ENCODE measurements at regions not wholly inside any gene's neighbourhood (a gene's known extent, or its start where the extent isn't known, plus 50 kb on each side); places are given as distances from the start of the nearest gene placed in this dataset.
A peak's percentile ranks its signal among the peaks of the same experiment; 100 is the strongest.
"Not testable (repeated sequence)": the region's sequence is repeated elsewhere in the genome, so short reads cannot be mapped to it uniquely, and the experiment has no call there.

DNA sequence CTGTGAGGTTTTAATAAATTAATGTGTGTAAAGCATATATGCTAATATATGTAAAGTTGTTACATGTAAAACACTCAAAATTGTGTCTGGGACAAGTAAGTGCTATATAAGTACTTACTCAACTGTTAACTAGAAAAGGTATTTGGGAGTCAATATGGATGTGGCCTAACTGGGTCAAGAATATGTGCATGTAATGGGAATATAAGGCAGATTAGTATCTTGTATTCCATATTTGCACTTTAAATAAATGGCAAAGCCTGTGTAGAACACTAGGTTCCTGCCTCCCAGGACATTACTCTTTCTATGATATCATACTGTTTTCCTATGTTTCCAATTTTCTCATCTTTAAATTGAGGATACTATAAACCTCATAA is 270.6 kb downstream of the FBXO8 start:
- no peak for DNase-seq (ENCODE audit: low read depth in 4 of 4, low spot score in 3 of 4)

DNA sequence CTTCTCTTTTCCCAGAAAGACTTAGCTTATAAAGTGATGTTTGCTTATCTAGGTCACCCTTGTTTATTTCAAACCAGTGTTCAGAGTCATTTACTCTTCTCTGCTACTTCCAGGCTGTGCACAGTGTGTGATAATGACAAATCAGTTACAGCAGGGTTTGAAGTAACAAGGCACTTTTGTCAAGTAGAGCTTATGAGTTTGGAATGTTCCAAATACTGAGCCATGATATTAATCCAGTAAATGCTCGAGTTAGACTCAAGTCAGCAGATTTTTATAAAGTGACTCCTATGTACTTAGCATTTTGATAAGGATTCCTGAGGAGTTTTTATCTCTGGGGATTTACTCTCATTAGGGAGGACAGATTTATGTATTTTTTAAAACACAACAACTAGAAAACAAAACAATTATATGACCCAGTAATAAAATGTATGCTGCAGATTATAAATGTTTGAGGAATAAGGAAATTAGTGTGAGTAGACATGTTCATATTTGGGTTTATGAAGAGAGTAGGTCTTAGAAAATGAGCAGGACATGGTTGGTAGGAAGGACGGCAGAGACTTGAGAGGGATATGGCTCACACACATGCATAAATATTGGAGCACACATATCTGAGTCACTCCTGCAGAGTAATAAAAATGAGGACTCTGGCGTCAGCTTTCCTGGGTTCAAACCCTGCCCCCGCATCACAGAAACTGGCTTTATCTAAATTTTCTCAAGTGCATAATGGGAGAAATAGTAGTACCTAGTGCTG is 271.2 kb downstream of the FBXO8 start:
- DNase-seq (ENCODE audit: low read depth in 4 of 4, low spot score in 3 of 4), result no peak

DNA sequence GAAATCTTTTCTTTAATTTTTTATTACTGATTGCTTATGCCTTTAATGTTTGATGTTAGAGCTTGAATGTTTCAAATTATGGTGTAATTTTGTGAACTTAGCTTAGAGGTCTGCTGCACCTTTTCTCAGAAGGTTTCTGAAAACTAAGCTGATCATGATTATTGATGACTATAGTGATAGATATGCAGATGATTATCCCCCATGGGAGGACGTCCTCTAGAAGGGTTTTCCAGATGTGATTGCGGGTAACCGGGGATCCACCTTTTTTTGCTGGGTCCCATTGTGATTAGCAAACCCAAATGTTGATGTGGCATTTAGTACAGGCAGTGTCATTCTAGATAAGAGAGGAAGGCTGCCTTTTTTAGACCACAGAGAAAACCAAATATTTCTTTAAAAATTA is 272.9 kb downstream of the FBXO8 start:
- no peak for DNase-seq (ENCODE audit: low read depth in 4 of 4, low spot score in 3 of 4)

DNA sequence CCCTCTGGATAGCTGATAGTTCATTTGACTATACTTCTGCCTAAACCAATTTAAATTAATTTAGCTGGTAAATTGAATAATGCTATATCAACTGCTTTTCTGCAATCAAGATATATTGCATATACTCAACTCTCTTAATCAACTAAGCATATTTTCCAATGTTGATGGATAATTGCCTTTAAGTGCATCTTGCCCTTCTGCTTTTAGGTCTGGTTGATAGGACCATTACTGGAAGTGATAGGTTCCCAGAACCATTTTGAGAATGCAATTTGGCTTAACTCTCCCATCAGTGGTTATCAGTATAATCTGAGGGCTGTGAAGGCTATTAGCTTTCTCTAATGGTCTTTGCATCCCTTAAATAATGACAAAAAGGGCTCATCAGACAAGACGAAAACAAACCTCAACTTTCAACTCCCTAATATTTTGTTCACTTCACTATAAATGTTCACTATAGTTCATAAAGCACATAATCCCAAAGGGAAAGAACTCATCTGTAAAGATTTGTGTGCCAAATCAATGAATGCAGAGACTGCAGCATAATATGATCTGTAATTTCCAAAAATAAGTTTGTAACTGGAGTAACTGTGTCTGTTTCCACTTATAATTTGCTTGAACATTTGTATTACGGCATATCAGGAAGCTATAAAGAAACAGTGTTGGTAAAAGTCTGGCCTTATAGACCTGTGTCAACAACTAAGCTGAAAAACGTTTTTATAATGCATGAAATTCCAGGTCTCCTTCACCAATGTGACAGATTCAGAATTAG is 273.6 kb downstream of the FBXO8 start:
- DNase-seq (ENCODE audit: low read depth in 4 of 4, low spot score in 3 of 4), result no peak

DNA sequence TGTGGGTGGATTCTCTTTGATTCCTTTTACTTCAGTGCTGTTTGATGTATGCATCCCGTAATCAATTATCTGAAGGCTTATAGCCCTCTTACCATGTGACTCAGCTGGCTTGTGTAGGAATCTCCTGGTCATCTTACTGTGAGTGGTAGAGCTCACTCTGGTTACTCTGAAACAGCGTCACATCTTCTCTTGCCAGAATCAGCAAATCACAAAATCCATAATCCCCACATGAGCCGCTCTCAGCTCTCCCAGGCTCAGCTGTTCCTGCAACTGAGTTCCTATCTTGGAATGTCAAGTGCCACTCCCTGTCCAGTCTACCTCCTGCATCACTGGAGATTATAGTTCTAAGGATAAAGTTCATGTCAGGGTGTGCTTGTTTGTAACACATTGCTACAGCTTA is 278.0 kb downstream of the FBXO8 start:
- no peak for DNase-seq (ENCODE audit: low read depth in 4 of 4, low spot score in 3 of 4)

DNA sequence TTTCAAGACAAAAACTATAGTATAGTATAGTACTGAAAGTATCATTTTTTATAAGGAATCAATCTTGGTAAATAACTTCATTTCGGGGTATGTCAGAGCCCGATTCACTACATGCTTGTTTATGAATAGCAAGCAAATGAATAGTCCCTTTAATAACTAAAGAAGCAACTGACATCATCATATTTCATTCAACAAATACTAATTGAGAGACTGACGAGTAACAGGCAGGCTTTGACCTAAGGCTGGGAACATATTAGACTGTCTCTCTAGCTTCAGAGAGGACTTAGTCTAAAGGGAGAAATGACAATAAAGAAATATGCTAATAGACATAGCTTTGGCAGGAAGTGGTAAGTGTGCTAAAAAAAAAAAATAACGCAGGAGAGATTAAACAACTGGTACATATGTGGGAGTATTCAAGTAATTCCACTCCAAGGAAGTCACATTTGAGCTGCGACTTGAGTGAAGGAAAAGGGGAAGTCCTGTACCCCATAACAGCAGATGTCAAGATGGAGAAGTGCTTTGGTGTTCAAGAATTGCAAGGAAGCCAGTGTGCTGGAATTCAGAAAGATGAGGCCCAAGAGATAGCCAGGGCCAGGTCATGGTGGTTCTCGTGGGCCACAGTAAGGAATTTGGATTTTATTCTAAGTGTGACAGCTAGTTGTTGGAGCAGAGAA is 284.9 kb downstream of the FBXO8 start:
- no peak for DNase-seq (ENCODE audit: low read depth in 4 of 4, low spot score in 3 of 4)

DNA sequence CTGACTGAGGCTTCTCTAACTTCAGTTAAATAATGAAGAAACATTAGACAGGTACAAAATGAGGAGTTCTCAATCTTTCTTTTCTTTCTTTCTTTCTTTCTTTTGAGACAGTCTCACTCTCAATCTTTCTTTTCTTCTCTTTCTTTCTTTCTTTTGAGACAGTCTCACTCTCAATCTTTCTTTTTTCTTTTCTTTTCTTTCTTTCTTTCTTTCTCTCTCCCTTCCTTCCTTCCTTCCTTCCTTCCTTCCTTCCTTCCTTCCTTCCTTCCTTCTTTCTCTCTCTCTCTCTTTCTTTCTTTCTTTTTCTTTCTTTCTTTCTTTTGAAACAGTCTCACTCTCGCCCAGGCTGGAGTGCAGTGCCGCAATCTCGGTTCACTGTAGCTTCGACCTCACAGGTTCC is 287.7 kb downstream of the FBXO8 start:
- DNase-seq (ENCODE audit: low read depth in 4 of 4, low spot score in 3 of 4), result not testable (repeated sequence)

DNA sequence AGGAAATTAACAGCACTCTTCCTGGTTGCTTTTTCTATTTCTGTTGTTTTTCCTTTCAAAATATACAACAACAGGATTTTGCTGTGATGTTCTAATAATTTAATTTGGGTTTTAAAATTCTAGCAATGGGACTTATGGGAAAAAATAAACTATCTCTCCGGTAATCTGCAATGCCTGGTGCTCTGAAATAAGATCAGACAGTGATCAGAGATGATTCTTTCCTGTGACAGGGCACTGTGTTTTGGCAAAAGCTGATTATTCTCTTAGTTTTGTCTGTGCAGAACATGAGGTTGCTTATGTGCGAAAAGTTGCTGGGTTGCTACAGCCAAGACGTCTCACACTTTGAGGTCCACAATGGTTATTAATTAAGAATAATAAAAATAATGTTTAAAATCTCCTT is 291.7 kb downstream of the FBXO8 start:
- DNase-seq (ENCODE audit: low read depth in 4 of 4, low spot score in 3 of 4), result no peak

DNA sequence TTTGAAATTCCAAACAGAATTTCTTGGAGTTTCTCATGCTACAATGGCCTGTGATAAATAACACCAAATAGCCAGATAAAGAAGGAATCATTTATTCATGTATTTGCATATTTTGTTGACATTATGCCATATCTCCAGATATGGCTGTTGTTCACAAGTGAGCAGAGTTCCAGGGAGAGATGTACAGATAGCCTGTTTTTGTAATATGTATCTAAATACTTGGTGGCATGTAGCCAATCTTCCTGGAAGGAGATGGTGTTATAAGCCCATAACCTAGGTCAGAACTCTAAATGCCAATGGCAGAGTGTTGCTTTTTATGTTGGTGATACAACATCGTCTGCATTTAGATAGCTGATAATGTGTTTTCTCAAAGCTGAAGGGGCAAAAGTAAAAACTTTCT is 292.2 kb downstream of the FBXO8 start:
- DNase-seq (ENCODE audit: low read depth in 4 of 4, low spot score in 3 of 4), result no peak

DNA sequence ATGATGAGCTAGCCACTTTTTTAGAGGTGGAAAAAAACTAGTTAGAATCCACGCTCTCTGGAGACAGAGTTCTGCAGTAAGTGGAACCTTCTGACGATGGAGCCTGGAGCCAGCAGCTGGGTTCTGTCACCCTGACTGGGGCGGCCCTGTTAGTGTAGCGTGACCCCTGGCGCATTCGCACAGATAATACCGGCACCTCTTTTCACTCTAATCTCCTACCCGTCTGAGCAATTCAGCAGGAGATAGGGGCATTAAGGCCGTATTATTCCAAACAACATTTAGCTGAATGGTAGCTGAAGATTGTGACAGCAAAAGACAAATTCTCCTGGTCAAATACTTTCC is 292.6 kb downstream of the FBXO8 start:
- peak; percentile 14 to 56 (median 34) for DNase-seq (ENCODE audit: low read depth in 4 of 4, low spot score in 3 of 4)

DNA sequence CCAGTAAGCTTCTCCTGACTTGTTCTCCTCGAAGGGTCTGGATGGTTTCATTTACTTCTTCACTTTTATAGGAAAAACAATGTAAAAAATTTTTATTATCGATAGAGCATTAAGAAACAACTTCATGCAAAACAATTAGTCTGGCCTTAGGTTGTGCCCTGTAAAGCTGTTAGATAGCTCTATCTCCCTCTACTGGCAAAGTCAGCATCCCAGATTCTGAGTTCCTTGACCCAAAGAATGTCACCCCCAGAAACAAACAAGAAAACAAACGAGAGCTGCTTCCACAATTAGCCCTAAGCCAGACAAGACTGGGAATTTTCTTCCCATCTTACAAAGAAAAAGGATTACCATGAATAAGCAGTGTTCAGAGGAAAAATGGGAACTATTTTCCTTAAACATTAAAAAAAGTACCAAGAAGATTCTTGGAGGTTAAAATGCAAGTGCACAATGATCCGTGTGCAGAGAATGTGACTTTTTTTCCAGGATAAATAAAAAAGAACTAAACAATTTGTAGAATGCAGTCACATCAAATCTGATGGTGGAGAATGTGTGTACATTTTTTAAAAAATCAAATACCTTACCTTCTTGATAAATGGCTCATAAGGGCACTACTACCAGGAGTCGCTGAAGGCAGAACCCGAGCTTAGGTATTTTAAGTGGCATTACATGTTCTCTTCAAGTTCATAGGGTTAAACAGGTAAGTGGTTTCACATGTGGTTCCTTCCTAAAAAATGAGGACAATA is 293.2 kb downstream of the FBXO8 start:
- peak in 1 of 4 donors; percentile 19 for DNase-seq (ENCODE audit: low read depth in 4 of 4, low spot score in 3 of 4)

DNA sequence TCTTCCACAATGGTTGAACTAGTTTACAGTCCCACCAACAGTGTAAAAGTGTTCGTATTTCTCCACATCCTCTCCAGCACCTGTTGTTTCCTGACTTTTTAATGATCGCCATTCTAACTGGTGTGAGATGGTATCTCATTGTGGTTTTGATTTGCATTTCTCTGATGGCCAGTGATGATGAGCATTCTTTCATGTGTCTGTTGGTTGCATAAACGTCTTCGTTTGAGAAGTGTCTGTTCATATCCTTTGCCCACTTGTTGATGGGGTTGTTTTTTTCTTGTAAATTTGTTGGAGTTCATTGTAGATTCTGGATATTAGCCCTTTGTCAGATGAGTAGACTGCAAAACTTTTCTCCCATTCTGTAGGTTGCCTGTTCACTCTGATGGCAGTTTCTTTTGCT is 319.9 kb downstream of the FBXO8 start:
- not testable (repeated sequence) for DNase-seq (ENCODE audit: low read depth in 4 of 4, low spot score in 3 of 4)

DNA sequence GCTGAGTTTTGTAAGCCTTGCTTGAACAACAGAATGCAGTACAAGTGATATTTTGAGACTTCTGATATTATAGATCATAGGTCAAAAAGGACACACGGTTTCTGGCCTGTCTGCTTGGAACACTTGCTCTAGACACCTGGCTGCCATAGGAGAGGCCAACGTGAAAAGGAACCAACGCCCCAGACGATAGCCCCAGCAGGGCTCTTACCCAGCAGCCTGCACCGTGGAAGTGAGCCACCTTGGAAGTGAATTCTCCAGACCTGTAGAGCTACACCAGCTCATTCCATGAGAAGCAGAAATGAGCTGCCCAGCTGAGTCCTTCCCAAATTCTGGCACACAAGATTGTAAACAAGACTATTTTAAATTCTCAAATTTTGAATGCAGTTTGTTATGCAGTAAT is 323.1 kb downstream of the FBXO8 start:
- DNase-seq (ENCODE audit: low read depth in 4 of 4, low spot score in 3 of 4), result no peak

DNA sequence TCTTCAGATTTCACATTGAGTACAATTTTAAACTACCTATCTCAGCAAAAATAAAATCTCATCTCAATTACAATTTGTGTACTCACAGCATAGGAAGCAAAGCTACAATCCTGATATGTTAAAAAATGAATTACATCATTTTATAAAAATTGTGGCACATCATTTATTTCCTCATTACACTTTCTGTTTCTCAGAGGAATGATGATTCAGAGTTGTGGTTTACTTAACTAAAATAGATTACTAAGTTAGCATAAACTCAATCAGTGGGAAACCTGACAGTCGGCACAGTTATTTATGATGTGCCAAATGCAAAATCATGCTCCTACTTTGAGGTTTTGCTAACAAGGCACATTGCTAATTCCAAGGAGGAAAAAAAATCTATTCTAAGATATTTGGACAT is 325.0 kb downstream of the FBXO8 start:
- no peak for DNase-seq (ENCODE audit: low read depth in 4 of 4, low spot score in 3 of 4)

DNA sequence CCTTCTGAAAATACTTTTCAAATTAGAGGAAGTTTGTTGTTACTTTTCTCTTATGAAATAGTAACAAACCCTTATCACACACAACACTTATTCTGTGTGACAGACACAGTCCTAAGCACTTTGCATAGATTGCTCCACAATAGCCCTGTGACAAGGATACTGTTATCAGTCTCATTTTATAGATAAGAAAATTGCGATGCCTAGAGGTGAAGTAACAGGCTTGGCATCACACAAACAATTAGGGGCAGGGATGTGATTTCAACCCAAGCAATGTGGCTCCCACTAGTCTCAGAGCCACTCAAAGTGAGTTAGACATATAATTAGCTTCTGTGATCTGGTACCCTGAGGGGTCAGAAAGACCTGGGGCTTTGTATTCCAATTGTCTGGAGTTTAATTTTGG is 339.9 kb downstream of the FBXO8 start:
- no peak for DNase-seq (ENCODE audit: low read depth in 4 of 4, low spot score in 3 of 4)

DNA sequence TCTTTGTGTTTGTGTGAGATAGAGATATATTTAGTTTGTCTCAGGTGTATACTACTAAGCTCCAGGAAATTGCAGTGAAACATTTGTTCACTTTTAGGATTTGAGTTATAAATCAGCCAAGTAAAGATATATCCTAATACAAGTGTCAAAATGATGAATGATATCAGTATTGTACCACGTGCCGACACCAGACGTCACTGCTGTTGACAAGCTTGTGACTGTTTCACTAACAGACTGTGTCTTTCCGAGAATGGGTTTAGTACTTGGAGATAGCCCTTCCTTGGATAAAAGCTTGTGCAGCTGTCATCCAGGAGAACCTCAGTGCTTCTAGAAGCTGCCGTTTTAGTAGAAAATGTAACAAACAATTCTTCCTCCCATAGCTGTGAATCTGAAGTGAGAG is 343.3 kb downstream of the FBXO8 start:
- no peak for DNase-seq (ENCODE audit: low read depth in 4 of 4, low spot score in 3 of 4)

DNA sequence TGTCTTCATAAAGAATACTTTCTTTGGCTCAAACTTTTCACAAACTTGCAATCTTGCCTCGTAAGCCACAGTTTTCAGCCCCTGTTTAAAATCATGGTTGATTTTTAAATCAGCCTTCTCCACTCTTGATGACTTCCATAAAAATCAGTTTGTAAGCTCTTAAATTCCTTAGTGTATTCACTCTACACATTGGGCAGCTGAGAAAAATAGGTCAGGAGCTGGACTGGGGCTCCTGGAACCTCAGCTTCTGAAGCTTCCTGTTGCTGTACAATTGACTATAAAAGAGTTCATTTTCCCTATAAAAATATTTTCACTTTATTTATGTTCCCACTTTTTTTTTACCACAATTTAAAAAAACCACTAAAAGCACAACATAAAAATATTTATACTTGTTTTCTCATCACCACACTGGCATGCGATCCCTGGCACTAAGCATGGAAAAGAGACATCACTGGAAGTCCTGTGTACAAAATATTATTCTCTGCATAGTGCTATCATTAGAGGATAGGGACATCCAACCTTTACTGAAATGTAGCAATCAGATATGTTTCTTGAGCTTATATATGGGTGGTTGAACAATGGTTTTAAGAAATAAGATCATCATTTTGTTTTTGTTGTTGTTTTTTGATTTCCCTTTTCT is 345.7 kb downstream of the FBXO8 start:
- DNase-seq (ENCODE audit: low read depth in 4 of 4, low spot score in 3 of 4), result no peak

DNA sequence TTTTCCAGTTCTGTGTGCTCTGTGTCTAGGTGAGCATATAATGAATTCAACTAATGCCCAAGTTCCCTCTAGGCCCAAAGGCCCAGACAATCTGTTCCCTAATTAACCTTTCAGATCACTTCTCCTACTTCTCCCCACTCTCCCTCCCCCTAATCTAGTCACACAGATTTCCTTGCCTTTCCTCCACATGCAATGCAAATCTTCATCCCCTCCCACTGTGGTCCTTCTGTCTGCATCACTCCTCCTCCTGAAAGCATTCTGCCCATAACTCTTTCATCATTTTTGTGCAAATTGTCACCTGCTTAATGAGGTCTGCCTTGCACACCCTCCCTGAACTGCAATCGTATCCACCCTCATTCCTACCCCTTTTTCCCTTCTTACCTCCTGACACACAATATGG is 346.6 kb downstream of the FBXO8 start:
- DNase-seq (ENCODE audit: low read depth in 4 of 4, low spot score in 3 of 4), result no peak

DNA sequence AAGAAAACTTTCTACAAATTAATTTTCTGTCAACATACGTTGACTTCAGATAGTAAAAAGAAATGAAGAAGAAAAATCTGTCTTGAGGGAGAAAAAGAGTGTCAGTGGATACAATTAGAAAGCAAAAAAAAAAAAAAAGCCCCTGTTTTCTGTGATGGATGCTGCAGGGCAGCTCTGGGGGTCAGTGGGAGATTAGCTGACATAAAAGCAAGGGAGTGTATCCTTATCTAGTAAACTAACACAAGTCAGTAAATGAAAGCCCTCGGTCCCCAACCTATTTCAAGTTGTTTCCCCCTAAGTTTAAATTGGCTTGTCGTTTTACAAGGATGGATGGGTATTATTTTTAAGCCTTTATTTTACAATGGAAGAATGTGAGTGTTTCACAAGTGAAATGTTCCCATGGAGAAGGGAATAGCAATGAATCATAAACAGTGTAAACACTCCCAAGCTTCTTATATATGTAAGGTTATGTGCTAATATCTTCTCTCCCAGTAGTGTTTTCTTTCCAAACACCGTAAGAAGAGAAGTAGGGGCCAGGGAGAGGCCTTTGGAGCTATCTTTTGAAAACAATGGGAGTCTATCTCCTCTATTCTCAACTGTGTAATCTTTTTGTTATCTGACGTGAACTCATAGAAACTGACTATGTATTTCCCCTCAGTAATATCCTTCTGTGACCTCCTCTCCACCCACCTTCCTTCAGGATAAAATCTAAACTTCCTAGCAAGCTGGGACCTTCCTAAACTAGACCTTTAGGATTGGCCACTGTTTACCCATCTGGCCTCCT is 347.7 kb downstream of the FBXO8 start:
- DNase-seq (ENCODE audit: low read depth in 4 of 4, low spot score in 3 of 4), result no peak
